Endothelial cell of umbilical vein (primary cell): ENCODE measurements at regions not wholly inside any gene's neighbourhood (a gene's known extent, or its start where the extent isn't known, plus 50 kb on each side); places are given as distances from the start of the nearest gene placed in this dataset.

Experiments used
- BruUV-seq: library from RNA; stranded (reverse); fragments of 400-500 nt; replicated peaks from 2 replicates; lab custom pipeline; 2021; lab: Mats Ljungman, UMichigan
- CTCF ChIA-PET: fragments of 300-600, 350-600 bp; sonication (Branson Sonifier 250); formaldehyde crosslinking; loops from one replicate; lab custom pipeline; 2021; ENCODE audit warnings: antibody characterized with exemption, inconsistent platforms; lab: Charles Lee
- POLR2A ChIA-PET: fragments of 300-600, 350-600 bp; sonication (Branson Sonifier 250); formaldehyde crosslinking; loops from one replicate; lab custom pipeline; 2021; ENCODE audit warnings: antibody characterized with exemption, inconsistent platforms; lab: Charles Lee
- DNase-seq: peaks from one replicate; pipeline ENCODE4 v3.0.0-alpha.2; 2011; ENCODE audit warnings: low read depth, low spot score
- FAIRE-seq: peaks from 2 replicates; lab custom pipeline; 2011; peaks lifted over from hg19 to GRCh38; lab: Jason Lieb, UNC
- H2AFZ ChIP-seq: 2 replicates; pipeline ENCODE4 v1.6.0; 2012; ENCODE audit warnings: low read depth, low read length, control low read depth, inconsistent platforms
- H3K27ac ChIP-seq: 2 replicates; pipeline ENCODE4 v1.5.1; 2011; ENCODE audit warnings: low read depth, mild to moderate bottlenecking, control low read depth, low read length, moderate library complexity; ENCODE audit not compliant: insufficient read depth
- H3K27me3 ChIP-seq, 2 experiments: 2 replicates each; pipeline versions ENCODE4 v1.6.0 to v1.6.1; 2011; ENCODE audit warnings: low read length in 2 of 2, mixed read lengths in 1 of 2; ENCODE audit not compliant: control insufficient read depth in 2 of 2, insufficient read depth in 2 of 2
- H3K36me3 ChIP-seq, 2 experiments: 2 replicates in 1 of 2; 3 replicates in 1 of 2; pipeline ENCODE4 v1.5.1; 2011; ENCODE audit warnings: low read length in 2 of 2, mild to moderate bottlenecking in 1 of 2, moderate library complexity in 1 of 2; ENCODE audit not compliant: control insufficient read depth in 2 of 2, insufficient read depth in 2 of 2; ENCODE audit errors: extremely low read depth in 1 of 2
- H3K4me1 ChIP-seq: 3 replicates; pipeline ENCODE4 v1.5.1; 2011; ENCODE audit warnings: mild to moderate bottlenecking, low read length; ENCODE audit not compliant: control insufficient read depth, insufficient read depth; ENCODE audit errors: extremely low read depth
- H3K4me2 ChIP-seq: 2 replicates; pipeline ENCODE4 v1.6.1; 2011; ENCODE audit warnings: low read length, control low read depth, mixed read lengths; ENCODE audit not compliant: insufficient read depth
- H3K4me3 ChIP-seq, 3 experiments: fragments of 200-600 bp in 1 of 3; sonication (generic), shearing (Covaris generic) in 1 of 3; replicated peaks in 1 of 3; 2 replicates each; pipeline ENCODE4 v1.5.1; 2011 to 2016; ENCODE audit warnings: control low read depth in 3 of 3, low read length in 3 of 3, mild to moderate bottlenecking in 2 of 3, inconsistent platforms in 1 of 3, low read depth in 1 of 3, moderate library complexity in 1 of 3; ENCODE audit not compliant: insufficient read depth in 1 of 3
- H3K79me2 ChIP-seq: 2 replicates; pipeline ENCODE4 v1.6.0; 2012; ENCODE audit warnings: low read length, inconsistent platforms; ENCODE audit not compliant: control insufficient read depth, insufficient read depth
- H3K9ac ChIP-seq: replicated peaks from 2 replicates; pipeline ENCODE3; 2011; ENCODE audit warnings: low read length, control low read depth; ENCODE audit not compliant: insufficient read depth; ENCODE audit errors: extremely low read depth
- H3K9me1 ChIP-seq: replicated peaks from 3 replicates; pipeline ENCODE4 v1.6.0; 2011; ENCODE audit warnings: mild to moderate bottlenecking, low read length; ENCODE audit not compliant: control insufficient read depth, insufficient read depth; ENCODE audit errors: extremely low read depth
- H3K9me3 ChIP-seq: replicated peaks from 2 replicates; pipeline ENCODE4 v1.5.1; 2012; ENCODE audit warnings: low read length, inconsistent platforms; ENCODE audit not compliant: control insufficient read depth, insufficient read depth
- H4K20me1 ChIP-seq: replicated peaks from 2 replicates; pipeline ENCODE3; 2011; ENCODE audit warnings: mild to moderate bottlenecking, low read length; ENCODE audit not compliant: control insufficient read depth, insufficient read depth; ENCODE audit errors: extremely low read depth
- CTCF ChIP-seq, 2 donors: IDR thresholded peaks; 1 replicate in 1 of 2; 2 replicates in 1 of 2; pipeline ENCODE4 v1.5.1; 2011; ENCODE audit warnings: low read length in 2 of 2, mild to moderate bottlenecking in 2 of 2, moderate library complexity in 2 of 2, control low read depth in 1 of 2, inconsistent platforms in 1 of 2, low read depth in 1 of 2; ENCODE audit not compliant: insufficient read depth in 1 of 2; ENCODE audit errors: extremely low read depth in 1 of 2
- EZH2 ChIP-seq: IDR thresholded peaks from 2 replicates; pipeline ENCODE4 v1.6.1; 2012; ENCODE audit warnings: borderline replicate concordance, low read depth, mild to moderate bottlenecking, moderate library complexity, low read length, inconsistent platforms; ENCODE audit not compliant: severe bottlenecking
- FOS ChIP-seq: IDR thresholded peaks from 2 replicates; pipeline ENCODE4 v1.6.1; 2011; ENCODE audit warnings: mild to moderate bottlenecking, low read length, moderate library complexity, borderline replicate concordance; ENCODE audit not compliant: insufficient read depth
- GATA2 ChIP-seq: IDR thresholded peaks from 2 replicates; pipeline ENCODE4 v1.7.0; 2011; ENCODE audit warnings: low read depth, mild to moderate bottlenecking, moderate library complexity, mixed read lengths, low read length; ENCODE audit not compliant: insufficient read length, insufficient read depth
- JUN ChIP-seq: IDR thresholded peaks from 2 replicates; pipeline ENCODE4 v1.6.1; 2011; ENCODE audit warnings: borderline replicate concordance, low read depth; ENCODE audit not compliant: insufficient read length, insufficient read depth
- MAX ChIP-seq: IDR thresholded peaks from 2 replicates; pipeline ENCODE4 v1.6.1; 2011; ENCODE audit not compliant: insufficient read depth, insufficient read length
- MYC ChIP-seq: IDR thresholded peaks from one replicate; pipeline ENCODE4 v1.6.1; 2011; ENCODE audit warnings: mild to moderate bottlenecking, low read depth, low read length
- POLR2A ChIP-seq: IDR thresholded peaks from 2 replicates; pipeline ENCODE4 v1.6.1; 2012; ENCODE audit warnings: low read depth, mild to moderate bottlenecking, control low read depth, low read length
- POLR2AphosphoS5 ChIP-seq: IDR thresholded peaks from 2 replicates; pipeline ENCODE4 v1.6.1; 2012; ENCODE audit warnings: low read depth, mild to moderate bottlenecking, control low read depth, low read length, moderate library complexity; ENCODE audit not compliant: insufficient read depth
- dilution Hi-C: fragments of 300-500 bp; cut with MboI; formaldehyde crosslinking; loops from one replicate; pipeline ENCODE4 v1.15.0; 2019; ENCODE audit warnings: low sequenced_read_pairs; ENCODE audit not compliant: extremely low pct_ligation_motif_present
- intact Hi-C: fragments of 100-400 bp; cut with micrococcal nuclease; formaldehyde crosslinking; loops from one replicate; pipeline ENCODE4 v1.10.0; 2022

GRCh38 chr10:20993389-20993788 lies 96.3 kb upstream of the NEBL start:
- TF ChIP-seq GATA2 (no peak), EZH2 (no peak), CTCF (IDR thresholded peaks at IDR 0.05; ENCODE audit: extremely low read depth in 1 of 2, insufficient read depth in 1 of 2, low read depth in 1 of 2, low read length in 2 of 2) (no peak), POLR2AphosphoS5 (no peak), MAX (no peak), MYC (no peak), FOS (no peak), JUN (no peak), POLR2A (no peak)
- H3K27me3 ChIP-seq: no peaks in the 10 kb centered on the region
- H3K4me2 ChIP-seq: no peak overlapping the region
- no TSS peak for BruUV-seq
- FAIRE-seq (no peak), DNase-seq (no peak)
- H3K79me2 ChIP-seq: no peaks in the 10 kb centered on the region
- H3K4me1 ChIP-seq: no peaks in the 10 kb centered on the region
- no peaks in the 10 kb centered on the region for H3K9me3 ChIP-seq
- no peak overlapping the region for H3K27ac ChIP-seq
- no peaks in the 10 kb centered on the region for H3K36me3 ChIP-seq
- no peaks in the 10 kb centered on the region for H3K9me1 ChIP-seq
- intact Hi-C loops: no loop called here
- ChIA-PET POLR2A (interaction anchor here (0.6 kb wide), 1 partner anchor 8 kb away, joined by 3 read pairs; no protein-coding TSS in a partner anchor), CTCF (interaction anchor here (1.0 kb wide), 1 partner anchor 16 kb away, joined by 3 read pairs; no protein-coding TSS in a partner anchor)
- no peaks in the 10 kb centered on the region for H4K20me1 ChIP-seq
- H3K9ac ChIP-seq: no peak overlapping the region
- no peak overlapping the region for H2AFZ ChIP-seq
- dilution Hi-C loops: no loop called here
- no peak overlapping the region for H3K4me3 ChIP-seq
